ENCODE measurements at regions not wholly inside any gene's neighbourhood (a gene's known extent, or its start where the extent isn't known, plus 50 kb on each side); places are given as distances from the start of the nearest gene placed in this dataset.

- no CpG with 5 or more reads among the region's 1 CpG for WGBS (ENCODE audit: insufficient coverage)
- no peak for DNase-seq
Observed at GRCh38 chr2:76075126-76075525, 364.4 kb upstream of the GCFC2 start.

GRCh38 chr2:76073992-76074604 is 363.4 kb upstream of the GCFC2 start:
- Histone ChIP-seq H3K36me3 (replicated peaks in 1 of 2; ENCODE audit: control insufficient read depth in 1 of 2, insufficient read depth in 2 of 2, low read length in 2 of 2) (no peaks in the 10 kb centered on the region), H4K20me1 (ENCODE audit: insufficient read depth, low read length) (no peaks in the 10 kb centered on the region), H3K9ac (ENCODE audit: insufficient read depth, low read length, poor library complexity, severe bottlenecking) (no peak overlapping the region), H3K27me3 (ENCODE audit: control insufficient read depth in 2 of 2, insufficient read depth in 2 of 2, low read length in 2 of 2) (no peaks in the 10 kb centered on the region), H2AFZ (ENCODE audit: insufficient read depth, low read depth, low read length, poor library complexity, severe bottlenecking) (no peak overlapping the region), H3K27ac (ENCODE audit: low read depth in 1 of 2, low read length in 2 of 2) (no peak overlapping the region), H3K4me2 (replicated peaks; ENCODE audit: extremely low read depth, low read length, poor library complexity, severe bottlenecking) (no peak overlapping the region), H3K79me2 (ENCODE audit: insufficient read depth, low read length) (no peaks in the 10 kb centered on the region), H3K9me3 (replicated peaks in 1 of 2; ENCODE audit: control insufficient read depth in 1 of 2, insufficient read depth in 1 of 2, low read length in 2 of 2) (peaks cover 0 to 4% of the 10 kb centered on the region in 2 donors), H3K4me3 (replicated peaks in 1 of 3; ENCODE audit: low read depth in 2 of 3, low read length in 3 of 3) (no peak overlapping the region), H3K4me1 (ENCODE audit: control insufficient read depth in 1 of 2, insufficient read depth in 2 of 2, low read length in 2 of 2) (no peaks in the 10 kb centered on the region)
- WGBS (ENCODE audit: insufficient coverage) = 100% methylated on average over 1 of the region's 3 CpGs
- peaks cover 0 to 3% (median 0%) of the 10 kb centered on the region in 7 donors for H3K9me3 Mint-ChIP-seq
- TF ChIP-seq CTCF (IDR thresholded peaks at IDR 0.05) = no peak
- no peaks in the 10 kb centered on the region for H3K36me3 Mint-ChIP-seq
- no peaks in the 10 kb centered on the region for H3K27me3 Mint-ChIP-seq (ENCODE audit: low read depth in 3 of 3)
- DNase-seq = no peak
- H3K4me3 Mint-ChIP-seq = no peak overlapping the region
- H3K4me1 Mint-ChIP-seq = no peaks in the 10 kb centered on the region
- intact Hi-C loops (cut with micrococcal nuclease) = no loop called here
- no peak overlapping the region for H3K27ac Mint-ChIP-seq

More at GRCh38 chr2:76075126-76075525, 364.4 kb upstream of the GCFC2 start:
- Mint-ChIP-seq H3K36me3 (no peaks in the 10 kb centered on the region), H3K4me3 (no peak overlapping the region), H3K9me3 (no peaks in the 10 kb centered on the region), H3K27ac (peak overlapping the region in 1 of 7 donors; percentile 38), H3K27me3 (ENCODE audit: low read depth in 3 of 3) (no peaks in the 10 kb centered on the region), H3K4me1 (no peaks in the 10 kb centered on the region)
- Histone ChIP-seq H3K27me3 (ENCODE audit: control insufficient read depth in 2 of 2, insufficient read depth in 2 of 2, low read length in 2 of 2) (no peaks in the 10 kb centered on the region), H3K4me1 (ENCODE audit: control insufficient read depth in 1 of 2, insufficient read depth in 2 of 2, low read length in 2 of 2) (no peaks in the 10 kb centered on the region), H2AFZ (ENCODE audit: insufficient read depth, low read depth, low read length, poor library complexity, severe bottlenecking) (no peak overlapping the region), H3K27ac (ENCODE audit: low read depth in 1 of 2, low read length in 2 of 2) (no peak overlapping the region), H3K36me3 (replicated peaks in 1 of 2; ENCODE audit: control insufficient read depth in 1 of 2, insufficient read depth in 2 of 2, low read length in 2 of 2) (no peaks in the 10 kb centered on the region), H3K9ac (ENCODE audit: insufficient read depth, low read length, poor library complexity, severe bottlenecking) (no peak overlapping the region), H3K9me3 (replicated peaks in 1 of 2; ENCODE audit: control insufficient read depth in 1 of 2, insufficient read depth in 1 of 2, low read length in 2 of 2) (no peaks in the 10 kb centered on the region), H3K4me2 (replicated peaks; ENCODE audit: extremely low read depth, low read length, poor library complexity, severe bottlenecking) (no peak overlapping the region), H3K79me2 (ENCODE audit: insufficient read depth, low read length) (no peaks in the 10 kb centered on the region), H4K20me1 (ENCODE audit: insufficient read depth, low read length) (no peaks in the 10 kb centered on the region), H3K4me3 (replicated peaks in 1 of 3; ENCODE audit: low read depth in 2 of 3, low read length in 3 of 3) (no peak overlapping the region)
- intact Hi-C loops (cut with micrococcal nuclease) = no loop called here
- TF ChIP-seq CTCF (IDR thresholded peaks at IDR 0.05) = no peak
